Fibroblast of pulmonary artery (primary cell): ENCODE measurements at regions not wholly inside any gene's neighbourhood (a gene's known extent, or its start where the extent isn't known, plus 50 kb on each side); places are given as distances from the start of the nearest gene placed in this dataset.
"Not testable (repeated sequence)": the region's sequence is repeated elsewhere in the genome, so short reads cannot be mapped to it uniquely, and the experiment has no call there.

ENCODE experiments used
- DNase-seq: peaks from one replicate; pipeline ENCODE4 v3.0.0-alpha.2; 2010; ENCODE audit warnings: low read depth
- H3K4me3 ChIP-seq: replicated peaks from 2 replicates; pipeline ENCODE4 v1.5.1; 2011; ENCODE audit warnings: low read depth, mild to moderate bottlenecking, control low read depth, low read length, moderate library complexity
- TF ChIP-seq, protein P1 (sequence below): IDR thresholded peaks from 2 replicates; pipeline ENCODE4 v1.5.1; 2011; ENCODE audit warnings: mild to moderate bottlenecking, control low read depth, low read length, inconsistent platforms; ENCODE audit errors: missing control alignments

DNA sequence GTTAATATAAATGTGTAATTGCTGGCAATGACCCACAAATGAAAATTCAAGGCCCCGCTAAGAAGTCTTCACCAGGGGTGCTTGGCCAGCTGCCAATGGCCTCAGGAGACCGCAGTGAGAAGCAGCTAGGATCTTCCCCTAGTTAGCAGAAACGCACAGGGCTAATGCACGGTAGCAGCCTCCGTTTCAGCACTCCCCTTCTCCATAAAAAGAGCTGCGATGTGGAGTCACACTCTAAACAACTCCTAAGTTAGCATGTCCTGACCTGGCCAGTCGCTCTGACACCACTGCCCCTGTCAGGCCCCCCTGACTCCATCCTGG, 139.0 kb downstream of the SEPTIN14 start:
- TF ChIP-seq, protein P1, sequence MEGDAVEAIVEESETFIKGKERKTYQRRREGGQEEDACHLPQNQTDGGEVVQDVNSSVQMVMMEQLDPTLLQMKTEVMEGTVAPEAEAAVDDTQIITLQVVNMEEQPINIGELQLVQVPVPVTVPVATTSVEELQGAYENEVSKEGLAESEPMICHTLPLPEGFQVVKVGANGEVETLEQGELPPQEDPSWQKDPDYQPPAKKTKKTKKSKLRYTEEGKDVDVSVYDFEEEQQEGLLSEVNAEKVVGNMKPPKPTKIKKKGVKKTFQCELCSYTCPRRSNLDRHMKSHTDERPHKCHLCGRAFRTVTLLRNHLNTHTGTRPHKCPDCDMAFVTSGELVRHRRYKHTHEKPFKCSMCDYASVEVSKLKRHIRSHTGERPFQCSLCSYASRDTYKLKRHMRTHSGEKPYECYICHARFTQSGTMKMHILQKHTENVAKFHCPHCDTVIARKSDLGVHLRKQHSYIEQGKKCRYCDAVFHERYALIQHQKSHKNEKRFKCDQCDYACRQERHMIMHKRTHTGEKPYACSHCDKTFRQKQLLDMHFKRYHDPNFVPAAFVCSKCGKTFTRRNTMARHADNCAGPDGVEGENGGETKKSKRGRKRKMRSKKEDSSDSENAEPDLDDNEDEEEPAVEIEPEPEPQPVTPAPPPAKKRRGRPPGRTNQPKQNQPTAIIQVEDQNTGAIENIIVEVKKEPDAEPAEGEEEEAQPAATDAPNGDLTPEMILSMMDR: no peak
- DNase-seq: no peak
- H3K4me3 ChIP-seq: no peak overlapping the region

DNA sequence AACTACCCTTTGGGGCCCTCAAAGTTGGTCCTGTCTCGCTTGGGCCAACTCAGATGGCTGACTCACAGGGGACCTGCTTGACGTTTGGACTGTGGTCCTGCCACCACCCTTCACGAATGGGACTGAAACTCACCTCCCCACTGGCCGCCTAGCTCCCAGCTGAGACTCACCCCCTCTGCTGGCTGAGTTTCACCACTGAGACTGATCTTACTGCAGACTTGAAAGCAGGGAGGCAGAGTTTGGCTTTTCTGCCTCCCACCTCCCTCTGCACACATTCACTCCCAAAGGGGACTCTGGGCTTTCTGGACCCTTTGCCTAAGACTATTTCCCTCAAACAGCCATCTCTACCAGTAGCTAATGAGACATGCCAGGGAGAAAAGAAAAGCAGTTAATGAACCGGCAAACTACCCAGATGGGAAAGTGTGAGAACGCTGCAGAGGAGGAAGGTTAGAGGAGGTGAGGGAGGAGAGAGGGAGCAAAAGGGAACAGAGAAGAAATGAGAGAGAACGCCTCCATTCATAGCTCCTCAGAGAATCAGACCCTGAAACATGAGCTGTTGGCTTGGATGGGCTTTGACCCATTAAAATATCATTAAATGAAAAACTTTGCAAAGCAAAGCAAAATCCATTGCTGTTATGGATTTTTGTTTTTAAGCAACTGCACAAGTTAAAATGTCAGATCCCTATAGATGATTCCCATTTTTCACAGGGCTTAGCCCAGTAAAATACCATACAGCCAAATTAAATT, 139.5 kb downstream of the SEPTIN14 start:
- DNase-seq, H3K4me3 ChIP-seq: not testable (repeated sequence)

DNA sequence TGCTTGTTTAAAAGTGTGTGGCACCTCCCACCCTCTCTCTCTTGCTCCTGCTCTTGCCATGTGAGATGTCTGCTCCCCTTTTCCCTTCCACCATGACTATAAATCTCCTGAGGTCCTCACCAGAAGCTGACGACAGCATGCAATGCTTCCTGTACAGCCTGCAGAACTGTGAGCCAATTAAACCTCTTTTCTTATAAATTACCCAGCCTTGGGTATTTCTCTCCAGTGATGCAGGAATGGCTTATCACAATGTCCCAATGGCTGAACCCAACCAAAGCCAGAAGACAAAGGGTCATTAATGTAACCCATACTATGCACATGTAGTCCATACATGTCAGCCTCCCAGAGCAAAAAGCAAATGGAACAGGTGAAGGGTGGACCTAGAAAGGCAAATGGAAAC, 141.5 kb downstream of the SEPTIN14 start:
- DNase-seq, H3K4me3 ChIP-seq: not testable (repeated sequence)

DNA sequence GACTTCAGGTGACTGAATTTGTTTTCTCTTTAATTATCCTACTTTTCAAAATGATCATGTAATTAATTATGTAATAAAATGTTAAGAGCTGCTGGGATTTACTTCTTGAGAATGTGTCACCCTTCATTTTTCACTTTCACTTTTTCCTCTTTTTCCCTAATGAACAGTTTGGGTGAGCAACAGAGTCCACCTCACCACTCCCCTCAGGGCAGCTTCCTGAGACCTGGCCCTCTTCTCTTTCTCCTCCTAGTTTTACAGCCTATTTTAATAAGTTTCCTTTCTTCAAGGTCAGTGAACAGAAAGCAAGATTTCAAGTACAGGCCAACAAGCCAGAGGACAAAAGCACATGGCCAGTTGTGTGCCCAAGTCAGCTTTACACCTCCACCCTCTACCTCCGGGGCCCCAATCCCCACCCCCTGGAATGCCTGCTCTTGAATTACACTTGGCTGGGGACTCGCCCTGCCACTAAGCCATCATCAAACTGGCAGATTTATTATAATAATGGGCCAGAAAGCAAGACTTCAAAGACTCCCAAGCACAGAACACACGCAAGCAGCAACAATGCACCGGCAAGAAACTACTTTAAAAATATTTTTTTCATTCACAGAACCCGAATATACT, 143.1 kb upstream of the VOPP1 start:
- DNase-seq, H3K4me3 ChIP-seq: not testable (repeated sequence)

DNA sequence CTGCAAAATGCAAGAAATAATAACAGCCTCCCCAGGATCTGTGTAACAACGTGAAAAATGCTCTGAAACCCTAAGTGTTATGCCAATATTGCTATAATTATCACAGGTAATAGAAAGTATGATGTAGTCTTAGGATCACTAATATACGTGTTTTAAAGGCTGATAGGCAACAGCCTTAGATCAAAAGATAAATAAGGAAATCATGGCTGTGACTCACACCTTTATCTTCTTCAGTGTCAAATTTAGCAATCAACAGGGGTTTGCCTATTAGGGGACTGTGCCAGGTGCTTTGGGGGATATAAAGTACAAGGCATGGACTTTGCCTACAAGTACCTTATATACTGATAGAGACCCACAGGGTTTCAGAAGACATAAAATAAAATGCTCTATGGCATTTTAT, 142.1 kb upstream of the VOPP1 start:
- not testable (repeated sequence) for H3K4me3 ChIP-seq, DNase-seq

DNA sequence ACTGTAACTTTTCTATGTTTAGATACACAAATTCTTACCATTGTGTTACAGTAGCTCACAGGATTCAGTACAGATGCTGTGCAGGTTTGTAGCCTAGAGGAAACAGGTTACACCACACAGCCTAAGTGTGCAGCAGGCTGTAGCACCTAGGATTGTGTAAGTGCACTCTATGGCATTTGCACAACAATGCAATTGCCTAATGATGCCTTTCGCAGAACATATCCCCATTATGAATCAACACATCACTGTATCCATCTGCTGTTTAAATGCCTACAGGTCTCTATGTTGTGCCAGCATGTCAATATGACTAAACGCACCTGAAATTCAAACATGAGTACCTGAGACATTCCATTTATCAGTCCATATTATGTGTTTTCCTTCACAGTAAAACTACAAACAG, 138.0 kb upstream of the VOPP1 start:
- not testable (repeated sequence) for H3K4me3 ChIP-seq, DNase-seq

DNA sequence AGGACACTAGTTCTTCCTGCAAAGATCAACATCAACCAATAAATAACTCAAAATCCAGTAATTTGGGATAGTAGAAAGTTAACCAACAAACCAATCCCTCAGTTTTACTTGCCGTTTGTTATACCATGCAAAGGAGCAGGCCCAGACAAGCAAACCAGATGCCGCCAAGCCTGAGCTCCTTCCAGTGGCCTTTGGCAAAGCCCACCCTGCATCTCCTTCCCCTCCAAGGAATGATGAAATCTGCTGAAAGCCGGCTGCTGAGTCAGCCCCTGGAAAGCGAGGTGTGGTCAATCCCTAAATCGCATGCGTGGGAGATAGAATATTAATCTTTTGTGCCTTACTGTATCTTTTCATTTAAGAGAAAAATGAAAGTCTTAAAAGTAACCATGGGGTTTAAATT, 135.7 kb upstream of the VOPP1 start:
- H3K4me3 ChIP-seq: not testable (repeated sequence)
- peak; percentile 11 for DNase-seq

DNA sequence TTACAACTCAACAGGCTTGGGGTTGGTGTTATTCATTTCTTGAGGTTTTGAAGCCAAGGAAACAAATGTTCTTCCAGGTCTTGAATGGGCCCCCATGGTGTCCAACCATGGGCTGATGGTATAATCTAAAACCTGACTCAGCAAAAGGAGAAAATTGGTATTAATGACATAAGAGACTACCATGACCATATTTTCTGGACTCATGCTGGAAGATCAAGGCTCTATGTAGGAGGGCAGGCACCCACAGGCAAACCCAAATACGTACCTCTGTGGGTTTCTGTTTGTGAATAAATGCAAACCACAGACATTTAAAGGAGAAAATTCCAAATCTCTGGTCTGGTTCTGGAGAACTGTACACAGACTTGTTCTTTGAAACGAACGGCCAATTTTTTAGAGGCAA, 135.1 kb upstream of the VOPP1 start:
- not testable (repeated sequence) for DNase-seq, H3K4me3 ChIP-seq

DNA sequence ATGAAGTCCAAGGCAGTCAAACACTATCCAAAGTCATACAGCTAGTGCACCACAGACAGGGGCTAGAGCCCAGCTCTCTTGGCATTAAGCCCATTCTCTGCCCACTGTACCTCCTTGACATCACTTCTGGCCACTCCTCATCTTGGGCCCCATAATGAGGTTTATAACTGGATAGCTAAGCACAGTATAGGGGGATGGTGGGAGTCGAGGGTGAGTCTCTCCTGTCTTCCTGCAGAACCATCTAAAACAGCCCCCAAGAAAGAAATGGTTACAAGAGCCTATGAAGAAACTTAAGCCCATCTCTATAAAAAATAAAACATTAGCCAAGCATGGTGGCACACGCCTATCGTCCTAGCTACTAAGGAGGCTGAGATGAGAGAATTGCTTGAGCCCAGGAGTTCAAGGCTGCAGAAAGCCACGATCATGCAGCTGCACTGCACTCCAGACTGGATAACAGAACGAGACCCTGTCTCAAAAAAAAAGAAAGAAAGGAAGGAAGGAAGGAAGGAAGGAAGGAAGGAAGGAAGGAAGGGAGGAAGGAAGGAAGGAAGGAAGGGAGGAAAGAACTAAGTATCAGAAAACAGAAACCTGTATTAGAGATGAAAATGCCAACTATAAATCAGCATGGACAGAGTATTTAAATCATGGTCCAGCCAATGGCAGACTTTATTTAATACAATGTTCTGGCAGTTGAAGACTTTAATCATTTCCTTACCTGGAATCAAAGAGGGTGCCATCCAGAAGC, 134.3 kb upstream of the VOPP1 start:
- not testable (repeated sequence) for DNase-seq

DNA sequence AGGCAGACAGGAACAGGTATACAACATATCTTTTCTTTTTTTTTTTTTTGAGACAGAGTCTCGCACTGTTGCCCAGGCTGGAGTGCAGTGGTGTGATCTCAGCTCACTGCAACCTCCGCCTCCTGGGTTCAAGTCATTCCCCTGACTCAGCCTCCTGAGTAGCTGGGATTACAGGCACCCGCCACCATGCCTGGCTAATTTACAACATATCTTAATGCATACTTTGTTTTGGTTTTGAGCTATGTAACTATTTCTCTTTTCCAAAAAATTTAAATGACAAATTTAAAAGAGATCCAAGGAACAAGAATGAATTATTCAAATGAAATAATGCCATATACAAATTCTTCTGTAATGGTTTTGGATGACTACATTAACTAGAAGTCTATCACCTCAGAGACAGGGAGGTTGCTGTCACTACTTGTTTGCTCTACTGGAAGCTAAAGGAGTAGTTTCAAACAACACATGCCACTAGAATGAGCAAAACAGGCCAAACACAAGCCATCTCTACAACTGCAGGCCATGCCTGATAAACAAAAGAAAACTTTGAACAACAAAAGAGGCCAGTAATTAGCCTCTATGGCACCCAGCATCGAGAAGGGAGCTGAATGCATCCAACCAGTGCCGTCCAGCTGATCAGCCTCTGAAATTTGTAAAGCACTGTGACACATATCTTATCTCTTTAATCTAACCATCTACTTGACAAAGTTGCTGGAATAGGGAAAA, 133.6 kb upstream of the VOPP1 start:
- DNase-seq, H3K4me3 ChIP-seq: not testable (repeated sequence)

More for the DNA sequence above, 134.3 kb upstream of the VOPP1 start:
- not testable (repeated sequence) for H3K4me3 ChIP-seq

DNA sequence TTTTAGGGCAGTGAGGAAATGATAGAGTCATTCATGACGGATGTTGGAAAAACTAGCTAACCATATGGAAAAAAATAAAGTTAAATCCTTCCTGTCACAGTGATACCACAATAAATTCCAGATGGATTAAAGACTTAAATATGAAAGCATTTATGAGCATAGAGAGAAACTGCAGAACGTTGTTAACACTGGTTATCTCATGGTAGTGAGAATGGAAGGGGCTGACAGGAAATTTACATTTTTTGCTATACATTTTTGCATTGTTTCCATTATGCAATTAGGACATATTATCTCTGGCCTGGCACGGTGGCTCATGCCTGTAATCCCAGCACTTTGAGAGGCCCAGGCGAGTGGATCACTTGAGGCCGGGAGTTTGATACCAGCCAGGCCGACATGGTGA, 130.5 kb upstream of the VOPP1 start:
- DNase-seq, H3K4me3 ChIP-seq: not testable (repeated sequence)

DNA sequence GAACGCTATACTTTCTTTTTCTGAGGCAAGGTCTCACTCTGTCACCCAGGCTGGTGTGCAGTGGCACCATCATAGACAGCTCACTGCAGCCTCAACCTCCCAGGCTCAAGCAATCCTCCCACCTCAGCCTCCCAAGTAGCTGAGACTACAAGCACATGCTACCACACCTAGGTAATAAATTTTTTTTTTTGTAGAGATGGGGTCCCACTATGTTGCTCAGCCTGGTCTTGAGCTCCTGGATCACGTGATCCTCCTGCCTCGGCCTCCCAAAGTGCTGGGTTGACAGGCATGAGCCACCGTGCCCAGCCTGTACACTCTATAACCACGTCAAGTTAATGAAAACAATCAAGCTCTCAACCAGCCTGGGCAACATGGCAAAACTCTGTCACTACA, 127.1 kb upstream of the VOPP1 start:
- DNase-seq, H3K4me3 ChIP-seq: not testable (repeated sequence)

DNA sequence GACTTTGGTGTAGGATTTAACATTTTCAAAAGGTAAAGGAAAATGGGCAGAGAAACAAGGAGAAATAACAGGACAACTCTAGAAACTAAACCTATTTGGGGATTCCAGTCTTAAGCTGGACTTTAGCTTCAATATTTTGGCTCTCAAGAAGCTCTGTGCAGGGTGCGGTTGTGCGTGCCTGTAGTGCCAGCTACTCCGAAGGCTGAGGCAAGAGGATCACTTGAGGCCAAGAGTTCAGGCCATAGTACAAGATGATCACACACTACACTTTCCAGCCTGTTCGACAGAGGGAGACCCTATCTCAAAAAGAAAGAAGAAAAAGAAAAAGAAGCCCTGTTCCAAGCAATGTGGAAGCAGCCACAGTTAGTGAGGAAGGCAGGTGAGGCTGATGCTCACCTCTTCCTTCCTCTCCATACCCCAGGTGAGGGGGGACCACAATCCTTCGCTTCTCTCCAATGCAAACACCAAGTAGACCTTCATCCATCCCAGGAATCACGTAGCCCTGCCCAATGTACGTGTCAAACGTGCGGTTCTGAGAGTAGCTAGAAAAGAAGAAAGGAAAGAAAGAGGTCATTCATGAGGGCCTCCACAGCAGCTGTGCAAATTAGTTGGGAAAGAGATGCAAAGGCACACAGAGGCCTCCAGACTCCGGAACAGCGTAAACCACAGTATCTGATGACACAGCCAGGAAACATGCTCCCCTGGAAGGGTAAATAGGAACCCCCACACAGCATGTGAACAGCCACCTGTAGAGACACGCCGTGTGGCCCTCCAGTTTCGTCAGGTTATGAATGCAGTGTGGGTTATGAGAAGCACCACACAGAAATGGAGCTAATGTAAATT, 126.5 kb upstream of the VOPP1 start:
- DNase-seq, H3K4me3 ChIP-seq: not testable (repeated sequence)

DNA sequence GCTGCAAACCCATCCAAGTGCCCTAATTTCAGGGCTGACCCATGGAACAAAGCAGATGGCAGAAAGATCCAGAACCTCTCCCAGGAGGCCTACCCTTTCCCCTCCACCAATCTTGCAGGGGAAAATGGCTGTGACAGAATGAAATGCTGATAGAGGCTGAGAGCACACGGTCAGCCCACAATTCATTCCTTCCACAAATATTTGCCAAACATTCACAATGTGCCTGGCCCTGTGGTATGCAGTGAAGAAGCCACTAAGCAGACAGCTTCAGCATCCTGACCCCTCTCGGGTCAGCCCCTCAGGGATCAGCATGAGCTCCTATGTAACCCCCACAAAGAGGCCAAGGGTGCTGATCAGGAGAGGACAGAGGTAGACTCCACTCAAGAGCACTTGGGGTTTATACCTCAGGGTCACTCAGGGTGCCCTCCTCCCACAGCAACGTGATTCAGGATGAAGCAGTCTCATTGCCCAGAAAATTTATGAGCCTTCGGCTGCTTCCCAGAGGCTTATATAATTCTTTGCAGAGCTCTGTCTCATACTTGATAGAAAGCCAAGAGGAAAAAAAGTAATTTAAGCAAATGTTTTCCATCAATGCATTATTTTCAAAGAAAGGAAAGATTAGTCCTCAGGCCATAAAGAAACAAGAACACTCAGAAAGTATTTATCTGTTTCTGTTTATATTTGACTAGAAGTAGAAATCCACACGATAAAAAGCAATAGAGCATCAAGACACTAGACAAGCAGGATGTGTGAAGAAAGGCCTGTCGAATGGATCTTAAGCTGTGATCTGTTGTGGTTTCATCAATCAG, 123.8 kb upstream of the VOPP1 start:
- DNase-seq, H3K4me3 ChIP-seq: not testable (repeated sequence)

DNA sequence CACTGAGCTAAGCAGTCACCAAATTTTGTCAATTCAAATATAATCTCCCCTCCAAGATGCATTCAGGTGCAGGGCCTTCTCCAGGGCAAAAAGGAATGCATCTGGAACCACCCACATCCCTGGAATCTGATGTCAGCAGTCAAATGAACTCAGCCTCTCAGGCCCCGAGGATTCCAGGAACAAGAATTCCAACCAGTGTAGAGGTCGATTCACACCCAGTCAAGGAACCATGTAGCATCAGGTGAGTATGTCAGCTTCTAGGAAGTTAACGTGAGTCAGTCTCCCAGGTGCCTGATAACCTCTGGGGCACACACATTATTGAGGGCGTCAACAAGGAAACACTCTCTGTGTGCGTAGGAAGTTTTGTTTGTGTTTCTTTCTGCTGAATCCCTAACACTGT, 122.2 kb upstream of the VOPP1 start:
- not testable (repeated sequence) for DNase-seq, H3K4me3 ChIP-seq
